ENCODE measurements at regions not wholly inside any gene's neighbourhood (a gene's known extent, or its start where the extent isn't known, plus 50 kb on each side); places are given as distances from the start of the nearest gene placed in this dataset.

DNA sequence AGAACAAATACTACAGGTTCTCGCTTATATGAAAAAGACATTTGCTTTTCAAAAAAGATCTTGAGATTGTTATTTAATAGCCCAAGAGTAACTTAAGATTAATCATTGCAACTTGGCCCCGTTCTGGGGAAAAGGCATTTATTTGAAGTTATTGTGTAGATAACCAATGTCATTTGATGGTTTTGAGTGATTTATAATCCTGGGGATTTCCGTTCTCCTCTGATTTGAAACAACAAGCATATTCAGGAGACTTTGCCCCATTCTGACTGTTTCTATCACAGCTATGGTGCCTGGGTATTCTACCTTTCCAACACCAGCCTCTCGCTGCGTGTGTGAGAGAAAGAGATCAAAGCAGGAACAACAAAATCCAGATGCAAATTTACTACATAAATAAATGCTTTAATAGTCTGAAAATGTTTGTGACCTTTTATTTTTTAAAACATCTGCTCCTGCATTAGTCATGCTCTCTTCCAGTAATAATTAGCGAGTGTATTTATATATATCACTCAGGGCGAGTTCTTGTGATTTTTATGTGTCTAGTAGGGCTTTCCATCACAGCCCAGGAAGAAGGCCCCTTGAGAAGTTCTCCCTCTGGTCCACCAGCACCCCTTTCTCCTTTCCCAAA lies 197.9 kb upstream of the FOXQ1 start:
- no peak for DNase-seq

- DNase-seq, result no peak
These were observed 200.5 kb upstream of the FOXQ1 start for GRCh38 chr6:1111361-1111760.

GRCh38 chr6:1110941-1111349 lies 201.0 kb upstream of the FOXQ1 start:
- DNase-seq, result peak; percentile 7

GRCh38 chr6:1110164-1110563 lies 201.7 kb upstream of the FOXQ1 start:
- DNase-seq, result no peak

GRCh38 chr6:1109134-1109533 lies 202.8 kb upstream of the FOXQ1 start:
- no peak for DNase-seq

- peak; percentile 3 for DNase-seq
These were observed 203.7 kb upstream of the FOXQ1 start for GRCh38 chr6:1108198-1108597.

DNA sequence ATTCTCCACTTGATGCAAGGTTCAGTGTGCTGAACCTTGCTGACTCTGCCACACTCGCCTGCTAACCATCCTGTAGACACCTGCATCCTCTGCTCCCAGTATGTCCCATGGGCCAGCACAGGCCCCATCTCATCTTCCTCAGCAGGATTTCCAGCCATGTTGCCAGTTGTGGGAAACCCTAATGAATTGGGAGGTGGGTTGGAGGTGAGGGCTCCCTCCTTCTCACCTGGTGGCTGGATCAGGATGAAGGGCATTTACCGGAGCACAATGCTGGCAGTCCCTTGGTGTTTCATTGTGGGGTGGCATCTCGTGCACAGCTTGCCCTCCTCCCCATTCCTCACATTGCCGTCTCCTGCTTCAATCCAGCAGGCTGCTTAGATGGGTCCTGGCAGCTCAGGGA lies 204.3 kb upstream of the FOXQ1 start:
- peak; percentile 17 for DNase-seq

DNA sequence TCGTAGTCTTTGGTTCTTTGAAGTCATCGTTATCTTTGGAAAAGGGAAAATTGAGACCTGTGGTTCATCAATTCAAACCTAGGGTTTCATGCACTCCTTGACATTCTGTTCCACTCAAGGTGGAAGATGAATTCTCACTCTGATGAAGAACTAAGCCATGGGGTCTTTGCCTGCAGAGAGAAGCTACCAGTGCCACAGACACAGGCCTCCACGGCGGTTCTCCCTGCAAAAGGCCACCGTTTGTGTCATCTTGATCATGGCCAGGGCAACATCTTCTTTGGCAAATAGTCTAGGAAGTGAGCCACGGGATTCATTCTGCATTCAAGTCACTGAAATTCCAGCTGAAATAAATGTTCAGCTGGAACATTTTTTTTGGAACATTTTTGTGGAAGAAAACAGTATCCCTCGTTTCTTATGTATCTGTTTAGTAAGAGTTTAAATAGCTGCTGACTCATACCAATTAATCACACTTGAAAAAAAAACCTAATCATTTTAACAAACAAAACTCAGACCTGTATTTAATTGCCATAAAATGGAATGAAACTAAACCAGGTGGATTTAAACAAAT lies 206.0 kb upstream of the FOXQ1 start:
- no peak for DNase-seq

GRCh38 chr6:1104988-1105670 lies 206.8 kb upstream of the FOXQ1 start:
- no peak for DNase-seq

- no peak for DNase-seq
These were observed 207.8 kb upstream of the FOXQ1 start for GRCh38 chr6:1103945-1104623.

DNA sequence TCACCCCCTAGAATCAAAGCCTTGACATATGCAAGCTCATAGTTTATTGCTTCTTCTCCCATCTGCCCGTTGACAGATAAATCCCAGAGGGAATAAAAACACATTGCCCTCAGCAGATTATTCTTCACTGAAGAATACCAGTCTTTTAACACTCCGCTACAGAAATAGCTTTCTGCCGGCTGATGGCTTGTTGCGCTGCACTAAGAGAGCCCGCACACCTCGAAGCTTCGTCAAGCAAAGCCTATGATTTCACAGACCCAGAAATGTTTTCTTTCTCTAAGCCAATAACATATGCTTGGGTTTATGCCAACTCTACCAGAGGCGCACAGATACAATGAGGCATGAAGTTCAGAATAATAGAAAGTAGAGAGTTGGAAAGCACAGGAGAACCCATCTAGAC lies 208.9 kb upstream of the FOXQ1 start:
- DNase-seq, result no peak

- no peak for DNase-seq
These were observed 211.6 kb upstream of the FOXQ1 start for GRCh38 chr6:1100269-1100668.

DNA sequence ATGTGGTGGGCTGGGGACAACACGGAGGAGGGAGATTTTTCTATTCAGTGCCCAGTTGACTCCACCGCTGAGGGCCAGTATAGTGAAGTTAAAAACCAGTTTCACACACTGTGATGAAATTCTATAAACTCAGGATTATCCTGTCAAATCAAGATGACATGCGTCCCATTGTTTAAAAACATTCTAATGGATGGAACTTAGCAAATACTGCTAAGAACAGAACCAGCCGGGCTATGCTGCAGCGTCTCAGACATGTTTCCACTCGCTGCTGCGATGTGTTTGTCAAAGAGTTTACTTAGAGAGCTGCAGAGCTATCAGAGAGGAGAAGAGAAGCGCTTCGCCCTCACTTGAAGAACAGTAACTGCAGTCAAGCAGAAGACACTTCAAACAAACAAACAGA lies 212.6 kb upstream of the FOXQ1 start:
- no peak for DNase-seq

DNA sequence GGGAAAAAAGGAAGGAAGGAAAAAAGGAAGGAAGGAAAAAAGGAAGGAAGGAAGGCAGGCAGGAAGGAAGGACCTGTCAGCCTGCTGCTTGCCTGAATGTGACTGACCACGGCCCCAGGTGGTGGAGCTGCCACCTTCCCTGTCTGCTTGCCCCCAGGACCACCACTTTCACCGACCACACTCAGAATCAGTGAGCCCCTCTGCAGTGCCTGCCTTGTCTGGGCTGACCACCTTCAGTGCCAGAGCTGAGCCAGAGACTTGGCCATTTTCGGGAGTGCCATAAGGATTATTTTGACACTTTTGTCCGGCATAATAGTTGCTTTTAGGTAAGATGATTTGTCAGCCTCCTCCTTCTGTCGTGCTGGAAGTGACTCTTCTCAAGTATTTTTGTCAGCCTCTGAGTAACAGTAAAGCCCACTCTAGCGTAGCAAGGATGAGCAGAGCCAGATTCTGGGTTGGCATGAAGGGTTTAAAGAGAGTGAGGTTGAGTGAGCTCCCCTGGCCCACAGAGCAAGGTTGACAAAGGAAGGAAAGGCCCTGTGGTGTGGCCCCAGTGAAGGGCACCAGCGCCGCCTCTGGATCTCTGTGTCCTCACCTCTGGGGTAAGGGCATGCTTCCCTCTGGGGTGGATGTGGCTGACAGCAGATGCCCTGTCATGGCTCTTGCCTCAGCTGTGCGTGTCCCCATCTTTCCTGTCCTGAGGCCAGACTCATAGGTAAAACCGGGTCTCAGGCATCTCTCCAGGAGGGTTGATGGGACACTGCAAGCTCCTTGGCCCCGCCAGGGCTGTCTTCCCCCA lies 214.7 kb upstream of the FOXQ1 start:
- no peak for DNase-seq

- no peak for DNase-seq
These were observed 217.6 kb upstream of the FOXQ1 start for GRCh38 chr6:1094306-1094705.

GRCh38 chr6:1091900-1092299 lies 220.0 kb upstream of the FOXQ1 start:
- DNase-seq, result no peak

- no peak for DNase-seq
These were observed 222.0 kb upstream of the FOXQ1 start for GRCh38 chr6:1089859-1090258.

DNA sequence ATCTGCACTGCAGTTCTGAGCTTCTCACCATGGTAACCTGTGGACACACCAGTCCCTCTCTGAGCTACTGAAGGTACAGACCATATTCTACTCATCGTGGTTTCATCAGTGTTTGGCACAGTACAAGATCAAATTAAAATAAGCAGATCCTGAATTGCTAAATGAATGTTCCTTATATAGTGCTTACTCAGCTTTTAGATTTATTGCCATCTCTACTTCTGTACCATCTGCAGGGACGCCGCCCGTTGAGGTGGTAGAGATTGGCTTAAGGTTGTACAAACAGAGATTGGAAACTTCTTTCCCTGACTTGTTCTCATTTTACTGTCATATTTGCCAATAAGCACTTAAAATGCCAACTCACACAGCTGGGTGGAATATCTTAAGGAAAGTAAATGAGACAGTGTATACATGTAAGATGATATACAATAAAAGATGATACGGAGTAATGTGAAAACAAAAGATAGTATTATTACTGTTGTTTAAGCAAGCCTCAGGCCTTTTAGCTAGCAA lies 223.4 kb upstream of the FOXQ1 start:
- no peak for DNase-seq

DNA sequence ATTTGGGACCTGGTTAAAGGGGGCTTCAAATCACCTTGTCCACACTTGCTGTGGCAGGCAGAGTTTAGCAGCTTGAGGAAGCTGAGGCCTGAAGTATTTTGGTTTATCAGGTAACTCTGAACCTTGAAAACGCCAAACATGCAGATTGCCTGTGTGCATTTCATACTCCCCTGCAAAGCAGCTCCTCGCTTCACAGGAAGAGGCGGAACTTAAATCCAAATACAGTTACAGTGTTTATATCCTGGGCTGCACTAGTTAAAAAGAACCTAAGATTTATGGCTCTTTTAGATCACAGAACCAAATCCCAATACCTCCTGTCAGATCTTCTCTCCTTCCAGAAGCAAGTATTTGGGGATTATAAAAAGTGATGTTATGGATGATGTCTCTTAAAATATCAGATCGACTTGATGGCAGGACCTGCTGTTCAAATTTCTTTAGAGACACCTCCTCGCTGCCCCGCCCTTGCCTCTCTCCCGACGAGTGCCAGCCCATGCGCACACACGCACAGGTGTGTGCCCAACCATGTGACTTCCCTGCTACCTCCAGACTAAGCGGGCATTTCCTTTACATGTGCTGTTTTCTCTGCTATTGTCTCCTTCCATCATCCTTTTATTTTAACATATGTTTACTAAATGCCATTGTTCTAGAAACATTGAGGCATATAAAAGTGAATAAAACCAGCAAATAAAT lies 224.6 kb upstream of the FOXQ1 start:
- DNase-seq, result no peak

DNA sequence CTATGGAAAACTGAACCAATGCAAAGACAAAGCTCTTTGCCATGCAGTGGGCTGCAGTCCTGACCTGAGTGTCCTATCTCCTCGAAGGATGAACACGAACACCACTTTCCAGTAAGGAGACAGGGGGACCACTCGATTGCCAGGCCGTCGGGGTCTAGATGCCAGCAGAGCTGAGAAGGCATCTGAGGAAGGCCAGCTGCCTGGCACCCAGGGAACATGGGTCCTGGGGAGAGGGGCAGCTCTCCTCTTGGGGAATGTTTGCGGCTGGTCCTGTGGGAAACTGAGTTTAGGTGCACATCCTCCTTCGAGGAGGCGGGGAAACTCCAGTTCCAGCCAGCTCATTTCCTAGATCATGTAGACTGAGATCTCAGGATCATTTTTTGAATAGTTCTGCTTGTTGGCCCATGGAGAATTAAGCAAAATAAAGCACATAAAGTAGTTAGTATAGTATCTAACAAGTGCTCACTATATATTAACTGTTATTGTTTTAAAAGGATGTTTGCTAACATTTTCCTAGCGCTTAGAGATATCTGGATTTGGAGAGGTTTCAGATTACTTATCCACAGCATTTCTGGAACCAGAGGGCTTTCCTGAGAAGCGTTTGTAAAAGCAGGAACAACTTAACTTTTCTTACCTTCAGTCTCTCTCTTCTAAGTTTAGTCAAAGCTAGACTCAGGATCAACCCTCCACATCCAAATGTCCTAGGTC lies 225.3 kb upstream of the FOXQ1 start:
- DNase-seq, result no peak

DNA sequence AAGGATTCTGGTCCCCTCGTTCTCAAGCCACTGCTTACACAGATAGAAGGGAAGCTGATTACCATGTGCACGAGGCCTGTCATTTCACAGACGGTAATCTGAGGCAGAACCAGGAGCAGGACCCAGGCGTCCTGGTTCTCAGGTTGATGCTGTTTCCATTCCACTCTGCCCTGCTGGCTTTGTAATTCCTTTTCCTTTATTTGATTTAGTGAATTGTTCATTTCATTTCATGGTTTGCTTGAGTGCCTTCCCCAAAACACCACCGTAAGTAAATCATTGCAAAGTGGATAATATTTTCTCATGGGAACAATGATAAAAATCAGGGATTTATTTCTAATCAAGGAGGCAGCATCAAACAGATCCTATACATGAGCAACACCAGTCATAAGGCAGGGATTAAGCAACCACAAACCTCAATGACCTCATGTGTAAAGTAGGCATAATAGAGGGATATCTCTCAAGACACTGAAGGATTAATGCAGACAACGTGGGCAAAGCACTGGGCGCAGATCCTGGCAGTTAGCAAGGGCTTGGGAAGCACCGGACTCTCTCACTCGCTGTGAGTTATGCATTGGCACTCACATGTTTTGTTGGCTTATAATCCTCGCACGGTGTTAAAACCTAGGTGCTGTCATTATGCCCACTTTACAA lies 229.5 kb upstream of the FOXQ1 start:
- no peak for DNase-seq

Measured in activated CD8-positive, alpha-beta memory T cell treated with anti-CD3 and anti-CD28 coated beads for 24 hours (primary cell).